ENCODE measurements at regions not wholly inside any gene's neighbourhood (a gene's known extent, or its start where the extent isn't known, plus 50 kb on each side); places are given as distances from the start of the nearest gene placed in this dataset.

- TF ChIP-seq, protein P1, sequence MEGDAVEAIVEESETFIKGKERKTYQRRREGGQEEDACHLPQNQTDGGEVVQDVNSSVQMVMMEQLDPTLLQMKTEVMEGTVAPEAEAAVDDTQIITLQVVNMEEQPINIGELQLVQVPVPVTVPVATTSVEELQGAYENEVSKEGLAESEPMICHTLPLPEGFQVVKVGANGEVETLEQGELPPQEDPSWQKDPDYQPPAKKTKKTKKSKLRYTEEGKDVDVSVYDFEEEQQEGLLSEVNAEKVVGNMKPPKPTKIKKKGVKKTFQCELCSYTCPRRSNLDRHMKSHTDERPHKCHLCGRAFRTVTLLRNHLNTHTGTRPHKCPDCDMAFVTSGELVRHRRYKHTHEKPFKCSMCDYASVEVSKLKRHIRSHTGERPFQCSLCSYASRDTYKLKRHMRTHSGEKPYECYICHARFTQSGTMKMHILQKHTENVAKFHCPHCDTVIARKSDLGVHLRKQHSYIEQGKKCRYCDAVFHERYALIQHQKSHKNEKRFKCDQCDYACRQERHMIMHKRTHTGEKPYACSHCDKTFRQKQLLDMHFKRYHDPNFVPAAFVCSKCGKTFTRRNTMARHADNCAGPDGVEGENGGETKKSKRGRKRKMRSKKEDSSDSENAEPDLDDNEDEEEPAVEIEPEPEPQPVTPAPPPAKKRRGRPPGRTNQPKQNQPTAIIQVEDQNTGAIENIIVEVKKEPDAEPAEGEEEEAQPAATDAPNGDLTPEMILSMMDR (IDR thresholded peaks at IDR 0.05): no peak
- TF ChIP-seq POLR2A (IDR thresholded peaks at IDR 0.05): no peak
These were observed 522.9 kb downstream of the HAPSTR1 start for GRCh38 chr16:9614389-9614788.
